ENCODE measurements at regions not wholly inside any gene's neighbourhood (a gene's known extent, or its start where the extent isn't known, plus 50 kb on each side); places are given as distances from the start of the nearest gene placed in this dataset.

GRCh38 chr14:98984027-98984718 lies 287.8 kb downstream of the BCL11B start:
- DNase-seq (ENCODE audit: low read depth) = no peak

DNA sequence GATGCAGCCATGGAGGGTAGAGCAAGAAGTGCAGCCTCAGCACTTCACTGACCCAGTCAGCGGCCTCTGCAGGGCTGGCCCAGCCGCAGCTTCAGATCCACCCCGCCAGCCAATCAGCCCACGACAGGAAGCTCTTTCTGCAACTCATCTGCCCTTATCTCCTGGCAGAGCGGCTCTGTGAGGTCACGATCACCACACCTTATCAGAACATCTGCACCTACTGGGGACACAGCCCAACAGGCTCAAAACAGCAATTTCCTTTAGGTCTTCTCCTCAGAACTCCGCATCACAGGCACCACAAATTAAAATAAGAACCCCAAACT lies 287.3 kb downstream of the BCL11B start:
- no peak for DNase-seq (ENCODE audit: low read depth)

DNA sequence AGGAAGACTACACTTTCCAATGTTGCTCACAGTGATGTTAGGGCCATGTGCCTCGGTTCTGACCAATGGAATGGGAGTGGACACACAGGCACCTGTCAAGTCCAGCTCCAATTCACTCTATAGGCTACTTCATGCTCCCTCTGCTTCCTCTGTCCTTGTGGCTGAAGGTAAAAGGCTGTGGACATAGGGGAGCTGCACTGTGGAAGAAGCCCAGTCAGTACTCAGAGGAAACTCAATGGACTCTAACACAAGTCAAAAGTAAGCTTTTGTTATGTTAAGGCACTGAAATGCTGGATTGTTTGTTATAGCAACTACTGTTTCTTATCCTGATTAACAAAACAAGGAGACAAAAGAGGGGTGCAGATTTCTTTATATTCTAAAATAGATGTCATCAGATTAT lies 278.2 kb downstream of the BCL11B start:
- no peak for DNase-seq (ENCODE audit: low read depth)

DNA sequence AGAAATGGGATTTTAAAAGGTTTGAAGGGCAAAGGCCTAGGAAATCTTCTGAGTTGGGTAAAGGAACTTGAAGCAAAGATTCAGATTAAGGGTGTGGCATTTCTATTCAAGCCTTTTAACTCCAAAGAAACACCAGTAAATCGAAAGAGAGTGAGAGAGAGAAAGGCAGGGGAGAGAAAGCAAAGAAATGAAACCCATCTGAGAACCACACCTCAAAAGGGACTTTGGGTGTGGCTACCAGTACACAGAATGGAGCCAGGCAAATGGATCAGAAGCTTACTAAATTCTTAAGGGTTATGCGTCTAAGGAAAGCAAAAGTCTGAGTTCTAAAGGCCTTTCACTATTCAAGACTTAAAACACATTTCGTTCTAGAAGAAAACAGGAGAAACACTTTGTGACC lies 277.4 kb downstream of the BCL11B start:
- no peak for DNase-seq (ENCODE audit: low read depth)

DNA sequence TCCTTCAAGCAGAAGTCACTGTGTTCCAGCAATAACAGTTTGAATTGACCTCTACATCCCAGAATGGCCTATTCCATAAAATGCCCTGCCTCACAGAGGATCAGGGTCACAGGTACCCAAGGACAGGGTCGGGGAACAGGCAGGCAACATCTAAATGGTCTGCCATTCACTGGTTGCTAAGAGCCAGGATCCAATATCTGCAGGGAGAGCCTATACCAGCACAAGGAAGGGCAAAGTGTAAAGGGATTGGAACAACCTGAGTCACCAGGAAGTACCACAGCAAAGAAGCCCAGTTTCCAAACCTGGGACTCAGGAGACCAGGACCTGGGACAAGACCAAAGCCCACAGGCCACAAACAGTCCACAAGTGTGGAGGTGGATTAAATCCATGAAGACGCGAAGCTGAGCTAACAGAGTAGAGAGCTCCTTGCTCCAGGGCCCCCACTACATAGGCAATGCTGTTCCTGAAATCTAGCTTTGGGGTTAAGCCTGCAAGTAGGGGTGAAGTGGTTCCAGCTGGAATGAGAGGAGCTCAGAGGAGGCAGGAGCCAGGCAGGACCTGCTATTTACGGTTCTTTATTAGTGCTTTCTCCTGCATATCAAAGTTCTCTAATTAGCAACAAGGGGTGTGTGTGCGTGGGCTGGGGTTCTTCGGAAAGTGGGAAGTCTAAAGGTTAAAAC lies 274.3 kb downstream of the BCL11B start:
- DNase-seq (ENCODE audit: low read depth) = no peak

- DNase-seq (ENCODE audit: low read depth) = no peak
Measured at GRCh38 chr14:98999345-98999744, 272.7 kb downstream of the BCL11B start.

DNA sequence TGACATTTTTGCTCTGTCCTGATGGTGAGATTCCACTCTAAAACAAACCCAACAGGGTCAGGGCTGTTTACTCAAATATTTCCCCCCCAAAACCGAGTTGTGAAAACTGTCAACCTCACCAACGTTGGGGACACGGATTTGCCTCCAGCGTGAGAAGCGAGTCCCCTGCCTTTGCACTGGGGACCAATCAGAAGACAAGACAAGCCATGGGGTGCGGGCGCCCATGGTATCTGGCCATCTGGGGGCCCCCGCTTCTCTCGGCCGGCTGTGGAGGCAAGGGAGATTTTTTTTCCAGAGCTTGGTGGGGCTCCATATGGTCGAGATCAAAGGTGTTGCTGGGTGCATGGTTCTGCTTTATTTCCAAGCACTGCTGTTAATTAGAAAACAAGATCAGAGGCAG lies 272.1 kb downstream of the BCL11B start:
- no peak for DNase-seq (ENCODE audit: low read depth)

DNA sequence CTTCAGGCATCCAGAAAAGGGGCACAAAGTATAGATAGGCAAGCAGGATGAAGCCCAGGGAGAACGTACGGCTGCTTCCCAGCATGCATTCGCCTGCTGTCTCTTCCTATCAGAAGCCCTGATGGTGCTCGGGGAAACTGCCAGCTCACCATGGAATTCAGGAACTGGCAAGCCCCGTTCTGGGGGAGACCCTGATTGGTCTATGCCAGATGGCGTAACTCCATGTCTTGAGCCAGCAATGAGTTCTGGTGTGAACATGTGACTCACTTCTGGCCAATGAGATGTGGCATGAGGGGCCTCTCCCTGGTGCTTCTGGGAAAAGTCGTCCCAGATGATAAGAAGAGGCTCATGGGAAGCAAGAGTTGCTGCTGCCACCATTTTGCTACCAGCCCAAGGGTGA lies 270.8 kb downstream of the BCL11B start:
- no peak for DNase-seq (ENCODE audit: low read depth)

DNA sequence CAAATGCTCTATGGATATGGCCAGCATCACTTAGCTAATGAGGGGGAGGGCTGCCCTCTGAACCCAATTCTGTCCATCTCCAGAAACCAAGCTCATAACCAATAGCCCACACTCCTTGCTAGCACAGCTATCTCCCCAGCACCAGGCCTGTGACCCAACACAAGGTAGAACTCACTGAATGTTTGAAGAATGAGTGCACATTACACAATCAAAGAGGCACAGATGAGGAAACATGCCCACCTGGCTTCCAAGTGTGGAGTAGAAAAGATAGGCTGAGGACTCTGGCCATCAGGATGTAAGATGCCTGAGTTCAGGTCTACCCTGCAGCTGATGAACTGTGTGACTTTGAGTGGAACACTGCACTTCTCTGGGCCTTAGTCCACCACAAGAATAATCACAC lies 268.4 kb downstream of the BCL11B start:
- no peak for DNase-seq (ENCODE audit: low read depth)

GRCh38 chr14:99004112-99004511 lies 267.9 kb downstream of the BCL11B start:
- no peak for DNase-seq (ENCODE audit: low read depth)

- no peak for DNase-seq (ENCODE audit: low read depth)
Measured at GRCh38 chr14:99006276-99006675, 265.7 kb downstream of the BCL11B start.

- DNase-seq (ENCODE audit: low read depth) = no peak
Measured at GRCh38 chr14:99007795-99008194, 264.2 kb downstream of the BCL11B start.

- DNase-seq (ENCODE audit: low read depth) = peak; percentile 13
Measured at GRCh38 chr14:99009871-99010270, 262.1 kb downstream of the BCL11B start.

GRCh38 chr14:99011385-99011784 lies 260.6 kb downstream of the BCL11B start:
- DNase-seq (ENCODE audit: low read depth) = no peak

GRCh38 chr14:99012703-99013102 lies 259.3 kb downstream of the BCL11B start:
- no peak for DNase-seq (ENCODE audit: low read depth)

DNA sequence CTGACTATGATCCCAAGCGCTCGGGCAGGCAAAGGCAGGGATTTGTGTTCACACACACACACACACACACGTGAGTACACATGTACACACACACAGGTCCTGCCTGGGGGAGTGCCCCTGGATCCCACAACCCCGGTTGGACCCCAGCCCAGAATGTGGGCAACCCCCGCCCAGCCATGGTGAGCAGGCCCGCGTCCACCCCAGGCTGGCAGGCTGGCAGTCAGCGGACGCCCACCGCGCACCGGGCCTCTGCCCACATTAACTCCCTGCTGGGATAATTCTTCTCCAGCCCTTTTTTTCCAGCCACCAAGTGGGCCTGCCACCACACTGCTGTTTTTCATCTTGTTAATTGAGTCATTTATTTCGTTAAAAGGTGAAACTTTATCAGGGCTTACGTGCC lies 256.2 kb downstream of the BCL11B start:
- no peak for DNase-seq (ENCODE audit: low read depth)

GRCh38 chr14:99023371-99023770 lies 248.6 kb downstream of the BCL11B start:
- DNase-seq (ENCODE audit: low read depth) = no peak

DNA sequence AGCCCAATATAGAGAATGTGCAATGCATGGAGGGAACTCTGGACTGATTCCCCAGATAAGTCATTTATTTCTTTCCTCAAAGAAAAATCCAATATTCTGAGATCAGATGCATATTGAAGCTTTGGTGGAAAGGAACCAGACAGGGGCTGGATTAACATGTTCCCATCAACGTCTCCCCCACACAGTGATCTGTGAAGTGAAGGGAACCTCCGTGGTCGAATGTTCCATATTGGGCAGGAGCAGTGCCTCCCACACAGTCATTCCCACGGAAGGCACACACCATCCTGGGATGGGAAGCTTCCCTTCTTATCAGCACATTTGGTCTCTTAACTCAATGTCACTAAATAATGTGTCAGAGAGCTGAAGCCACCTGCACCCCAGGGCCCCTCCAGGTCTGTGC lies 247.1 kb downstream of the BCL11B start:
- DNase-seq (ENCODE audit: low read depth) = no peak

DNA sequence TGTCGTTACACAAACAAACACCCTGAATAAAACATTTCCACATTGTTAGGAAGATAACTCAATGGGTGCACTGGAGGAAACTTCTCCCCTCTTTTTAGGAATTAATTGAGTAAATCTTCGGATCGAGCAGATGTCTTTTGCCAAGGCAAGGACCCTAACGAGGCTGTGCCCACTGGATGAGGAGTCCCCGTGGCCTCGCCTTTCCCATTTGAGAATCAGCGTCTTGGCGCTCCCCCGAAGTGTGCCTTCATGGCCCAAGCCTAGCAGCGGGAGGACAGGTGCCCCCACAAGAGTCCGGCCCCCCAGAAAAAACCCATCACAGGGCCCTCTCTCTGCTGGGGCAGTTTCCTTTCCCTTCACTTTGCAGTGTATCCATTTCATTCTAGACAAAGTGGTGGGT lies 246.6 kb downstream of the BCL11B start:
- no peak for DNase-seq (ENCODE audit: low read depth)

GRCh38 chr14:99026471-99026870 lies 245.5 kb downstream of the BCL11B start:
- no peak for DNase-seq (ENCODE audit: low read depth)

GRCh38 chr14:99028041-99028440 lies 244.0 kb downstream of the BCL11B start:
- no peak for DNase-seq (ENCODE audit: low read depth)

GRCh38 chr14:99028521-99028920 lies 243.5 kb downstream of the BCL11B start:
- DNase-seq (ENCODE audit: low read depth) = no peak

DNA sequence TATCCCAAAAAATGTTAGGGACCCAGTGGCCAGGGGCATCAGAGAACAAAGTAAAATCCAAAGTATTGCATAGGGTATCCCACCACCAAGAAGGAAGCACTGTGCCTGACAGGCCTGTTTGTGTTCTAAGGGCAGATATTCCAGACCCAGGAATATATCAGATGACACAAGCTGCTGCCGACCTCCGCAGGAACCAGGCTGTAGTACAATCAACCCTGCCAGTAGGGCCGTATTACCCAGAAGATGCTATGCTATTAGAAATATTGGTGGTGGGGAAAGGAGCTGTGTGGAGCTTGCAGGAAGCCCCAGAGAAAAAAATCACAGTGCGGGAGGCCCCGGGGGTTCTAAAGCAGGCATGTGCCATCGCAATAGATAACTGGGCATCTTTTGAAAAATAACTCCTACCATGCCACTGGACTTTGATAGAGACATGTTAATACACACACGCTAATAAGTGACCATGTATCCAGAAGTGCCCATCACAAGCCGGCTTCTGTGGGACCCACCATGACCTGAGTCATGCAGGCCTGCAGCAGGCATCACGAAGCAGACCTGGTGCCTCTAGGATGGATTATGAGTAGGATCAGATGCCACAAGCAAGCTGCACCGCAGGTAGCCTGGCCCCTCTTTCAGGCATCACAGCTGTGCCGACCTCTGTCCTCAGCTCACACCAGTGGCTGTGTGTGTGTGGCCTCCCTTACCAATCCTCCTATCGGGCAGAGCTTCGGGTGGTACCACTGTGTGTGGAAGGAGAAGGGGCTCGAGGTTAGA lies 242.7 kb downstream of the BCL11B start:
- DNase-seq (ENCODE audit: low read depth) = no peak
